Calu3 (cell line): ENCODE measurements at regions not wholly inside any gene's neighbourhood (a gene's known extent, or its start where the extent isn't known, plus 50 kb on each side); places are given as distances from the start of the nearest gene placed in this dataset.

ENCODE experiments used
- BruUV-seq: library from RNA; stranded (reverse); fragments of 400-500 nt; replicated peaks from 2 replicates; lab custom pipeline; 2021; lab: Mats Ljungman, UMichigan
- CTCF ChIA-PET: fragments of 300-600 bp; sonication (Branson Sonifier 250); formaldehyde crosslinking; loops from one replicate; lab custom pipeline; 2022; ENCODE audit warnings: antibody characterized with exemption; lab: Charles Lee
- DNase-seq: peaks from one replicate; pipeline ENCODE4 v3.0.0; 2022
- H3K27ac Mint-ChIP-seq: one replicate; pipeline ENCODE4 v1.8.0; 2022; ENCODE audit warnings: mixed read lengths; ENCODE audit not compliant: unreplicated experiment
- H3K27me3 Mint-ChIP-seq: one replicate; pipeline ENCODE4 v1.8.0; 2022; ENCODE audit warnings: mixed read lengths; ENCODE audit not compliant: unreplicated experiment
- H3K36me3 Mint-ChIP-seq: one replicate; pipeline ENCODE4 v1.8.0; 2022; ENCODE audit warnings: mild to moderate bottlenecking, moderate library complexity, mixed read lengths; ENCODE audit not compliant: insufficient read depth, unreplicated experiment
- H3K4me1 Mint-ChIP-seq: one replicate; pipeline ENCODE4 v1.8.0; 2022; ENCODE audit warnings: mild to moderate bottlenecking, low read depth, mixed read lengths; ENCODE audit not compliant: unreplicated experiment
- H3K4me3 Mint-ChIP-seq: one replicate; pipeline ENCODE4 v1.8.0; 2022; ENCODE audit warnings: mild to moderate bottlenecking, low read depth, moderate library complexity, mixed read lengths; ENCODE audit not compliant: unreplicated experiment
- H3K9me3 Mint-ChIP-seq: one replicate; pipeline ENCODE4 v1.8.0; 2022; ENCODE audit warnings: low read depth, mixed read lengths; ENCODE audit not compliant: unreplicated experiment
- intact Hi-C: fragments of 100-400 bp; cut with micrococcal nuclease; formaldehyde crosslinking; loops from one replicate; pipeline ENCODE4 v1.10.0; 2022; ENCODE audit not compliant: unreplicated experiment
- TF ChIP-seq, protein P1 (sequence below): fragments of 200-600 bp; IDR thresholded peaks from one replicate; pipeline ENCODE4 v1.8.0; 2022; ENCODE audit warnings: antibody characterized with exemption; ENCODE audit not compliant: unreplicated experiment

DNA sequence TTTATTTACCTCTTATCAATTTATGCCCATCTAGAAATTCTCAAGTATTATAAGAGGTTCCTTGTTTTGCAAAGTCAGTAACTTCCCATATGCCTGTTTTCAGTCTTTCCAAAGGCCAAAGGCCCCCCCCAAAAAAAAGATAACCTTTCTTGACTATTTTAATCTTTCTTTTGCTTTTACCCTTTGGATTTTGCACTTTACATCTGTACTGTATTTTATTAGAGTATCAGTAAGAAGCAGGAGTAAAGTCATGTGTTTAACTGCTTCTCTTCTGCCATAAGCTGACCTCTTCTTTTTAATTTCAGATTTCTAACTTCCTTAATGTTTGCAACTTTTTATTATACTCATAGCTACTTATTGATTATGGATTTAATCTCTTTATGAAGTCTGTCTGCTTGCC, 716.4 kb upstream of the NOVA1 start:
- H3K27me3 Mint-ChIP-seq: no peaks in the 10 kb centered on the region
- TF ChIP-seq, protein P1, sequence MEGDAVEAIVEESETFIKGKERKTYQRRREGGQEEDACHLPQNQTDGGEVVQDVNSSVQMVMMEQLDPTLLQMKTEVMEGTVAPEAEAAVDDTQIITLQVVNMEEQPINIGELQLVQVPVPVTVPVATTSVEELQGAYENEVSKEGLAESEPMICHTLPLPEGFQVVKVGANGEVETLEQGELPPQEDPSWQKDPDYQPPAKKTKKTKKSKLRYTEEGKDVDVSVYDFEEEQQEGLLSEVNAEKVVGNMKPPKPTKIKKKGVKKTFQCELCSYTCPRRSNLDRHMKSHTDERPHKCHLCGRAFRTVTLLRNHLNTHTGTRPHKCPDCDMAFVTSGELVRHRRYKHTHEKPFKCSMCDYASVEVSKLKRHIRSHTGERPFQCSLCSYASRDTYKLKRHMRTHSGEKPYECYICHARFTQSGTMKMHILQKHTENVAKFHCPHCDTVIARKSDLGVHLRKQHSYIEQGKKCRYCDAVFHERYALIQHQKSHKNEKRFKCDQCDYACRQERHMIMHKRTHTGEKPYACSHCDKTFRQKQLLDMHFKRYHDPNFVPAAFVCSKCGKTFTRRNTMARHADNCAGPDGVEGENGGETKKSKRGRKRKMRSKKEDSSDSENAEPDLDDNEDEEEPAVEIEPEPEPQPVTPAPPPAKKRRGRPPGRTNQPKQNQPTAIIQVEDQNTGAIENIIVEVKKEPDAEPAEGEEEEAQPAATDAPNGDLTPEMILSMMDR: no peak
- no peaks in the 10 kb centered on the region for H3K4me1 Mint-ChIP-seq
- no peak overlapping the region for H3K27ac Mint-ChIP-seq
- DNase-seq: no peak
- intact Hi-C loops: no loop called here
- CTCF ChIA-PET: no interaction called here
- BruUV-seq: no TSS peak
- no peak overlapping the region for H3K4me3 Mint-ChIP-seq
- H3K9me3 Mint-ChIP-seq: peaks cover 2% of the 10 kb centered on the region
- no peaks in the 10 kb centered on the region for H3K36me3 Mint-ChIP-seq

- H3K27ac Mint-ChIP-seq: no peak overlapping the region
- H3K4me3 Mint-ChIP-seq: no peak overlapping the region
- TF ChIP-seq, protein P1: no peak
- no peaks in the 10 kb centered on the region for H3K36me3 Mint-ChIP-seq
- no peaks in the 10 kb centered on the region for H3K4me1 Mint-ChIP-seq
- DNase-seq: no peak
- intact Hi-C loops: no loop called here
- peaks cover 2% of the 10 kb centered on the region for H3K9me3 Mint-ChIP-seq
- H3K27me3 Mint-ChIP-seq: no peaks in the 10 kb centered on the region
- no TSS peak for BruUV-seq
- CTCF ChIA-PET: no interaction called here
Measured at GRCh38 chr14:27315477-27315876, 717.6 kb upstream of the NOVA1 start.

- peaks cover 2% of the 10 kb centered on the region for H3K9me3 Mint-ChIP-seq
- no peak overlapping the region for H3K4me3 Mint-ChIP-seq
- TF ChIP-seq, protein P1: no peak
- no TSS peak for BruUV-seq
- no peaks in the 10 kb centered on the region for H3K4me1 Mint-ChIP-seq
- H3K36me3 Mint-ChIP-seq: no peaks in the 10 kb centered on the region
- CTCF ChIA-PET: no interaction called here
- no peak overlapping the region for H3K27ac Mint-ChIP-seq
- no peak for DNase-seq
- intact Hi-C loops: no loop called here
- H3K27me3 Mint-ChIP-seq: no peaks in the 10 kb centered on the region
Measured at GRCh38 chr14:27315947-27316346, 718.1 kb upstream of the NOVA1 start.

DNA sequence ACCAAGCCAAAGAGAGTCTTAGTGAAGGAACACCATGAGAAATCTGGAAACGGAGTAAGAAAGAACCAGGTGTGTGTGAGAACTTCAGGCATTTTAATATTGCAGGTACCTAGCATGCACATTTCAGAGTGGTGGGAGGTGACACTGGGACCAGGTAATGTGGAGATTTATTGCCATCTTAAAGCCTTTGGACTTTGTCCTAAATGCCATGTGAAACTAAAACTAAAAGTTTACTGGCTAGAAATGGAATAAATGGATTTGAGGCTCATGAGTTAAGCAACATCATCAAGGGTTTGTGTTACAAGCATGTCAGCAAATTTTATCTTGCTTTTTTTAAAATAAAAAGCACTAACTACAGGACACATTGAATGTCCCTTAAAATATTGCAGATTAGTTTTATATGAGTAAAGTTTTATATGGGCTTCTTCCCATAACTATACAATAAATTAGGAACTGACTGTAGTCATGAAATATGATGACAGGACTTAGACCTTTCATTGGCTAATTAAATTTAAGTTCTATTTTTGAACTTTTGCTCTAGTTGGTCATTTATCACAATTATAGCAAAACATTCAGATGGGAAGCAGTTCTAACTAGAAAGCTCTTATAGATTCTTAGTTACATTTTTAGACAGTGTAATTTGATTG, 721.1 kb upstream of the NOVA1 start:
- intact Hi-C loops: no loop called here
- TF ChIP-seq, protein P1: no peak
- BruUV-seq: no TSS peak
- H3K4me3 Mint-ChIP-seq: no peak overlapping the region
- no peaks in the 10 kb centered on the region for H3K27me3 Mint-ChIP-seq
- H3K27ac Mint-ChIP-seq: no peak overlapping the region
- CTCF ChIA-PET: no interaction called here
- no peak for DNase-seq
- H3K4me1 Mint-ChIP-seq: no peaks in the 10 kb centered on the region
- peaks cover 2% of the 10 kb centered on the region for H3K9me3 Mint-ChIP-seq
- no peaks in the 10 kb centered on the region for H3K36me3 Mint-ChIP-seq
